ENCODE measurements at regions not wholly inside any gene's neighbourhood (a gene's known extent, or its start where the extent isn't known, plus 50 kb on each side); places are given as distances from the start of the nearest gene placed in this dataset.

GRCh38 chr2:78602862-78603261 is 422.6 kb upstream of the REG3G start:
- H3K4me3 ChIP-seq (ENCODE audit: low read length): no peak overlapping the region
- no peak for DNase-seq (ENCODE audit: low read depth, low spot score)

- no peak for DNase-seq (ENCODE audit: low read depth, low spot score)
- no peak overlapping the region for H3K4me3 ChIP-seq (ENCODE audit: low read length)
These were observed 418.6 kb upstream of the REG3G start for GRCh38 chr2:78606895-78607294.

GRCh38 chr2:78614726-78615125 is 410.8 kb upstream of the REG3G start:
- DNase-seq (ENCODE audit: low read depth, low spot score): no peak
- H3K4me3 ChIP-seq (ENCODE audit: low read length): no peak overlapping the region

GRCh38 chr2:78615956-78616355 is 409.5 kb upstream of the REG3G start:
- DNase-seq (ENCODE audit: low read depth, low spot score): no peak
- no peak overlapping the region for H3K4me3 ChIP-seq (ENCODE audit: low read length)

- no peak for DNase-seq (ENCODE audit: low read depth, low spot score)
- H3K4me3 ChIP-seq (ENCODE audit: low read length): no peak overlapping the region
These were observed 391.1 kb upstream of the REG3G start for GRCh38 chr2:78634425-78634824.

- DNase-seq (ENCODE audit: low read depth, low spot score): no peak
- no peak overlapping the region for H3K4me3 ChIP-seq (ENCODE audit: low read length)
These were observed 380.6 kb upstream of the REG3G start for GRCh38 chr2:78644854-78645253.

GRCh38 chr2:78646533-78647364 is 378.8 kb upstream of the REG3G start:
- H3K4me3 ChIP-seq (ENCODE audit: low read length): no peak overlapping the region
- DNase-seq (ENCODE audit: low read depth, low spot score): no peak

GRCh38 chr2:78648558-78648957 is 376.9 kb upstream of the REG3G start:
- H3K4me3 ChIP-seq (ENCODE audit: low read length): no peak overlapping the region
- DNase-seq (ENCODE audit: low read depth, low spot score): no peak

- no peak overlapping the region for H3K4me3 ChIP-seq (ENCODE audit: low read length)
- DNase-seq (ENCODE audit: low read depth, low spot score): no peak
These were observed 370.6 kb upstream of the REG3G start for GRCh38 chr2:78654941-78655340.

- no peak overlapping the region for H3K4me3 ChIP-seq (ENCODE audit: low read length)
- no peak for DNase-seq (ENCODE audit: low read depth, low spot score)
These were observed 348.4 kb upstream of the REG3G start for GRCh38 chr2:78676921-78677696.

- no peak overlapping the region for H3K4me3 ChIP-seq (ENCODE audit: low read length)
- DNase-seq (ENCODE audit: low read depth, low spot score): no peak
These were observed 347.7 kb upstream of the REG3G start for GRCh38 chr2:78677774-78678173.

- no peak for DNase-seq (ENCODE audit: low read depth, low spot score)
These were observed 344.1 kb upstream of the REG3G start for GRCh38 chr2:78681386-78681785.

GRCh38 chr2:78682781-78683180 is 342.7 kb upstream of the REG3G start:
- H3K4me3 ChIP-seq (ENCODE audit: low read length): no peak overlapping the region
- DNase-seq (ENCODE audit: low read depth, low spot score): no peak

More at GRCh38 chr2:78681386-78681785, 344.1 kb upstream of the REG3G start:
- no peak overlapping the region for H3K4me3 ChIP-seq (ENCODE audit: low read length)

- no peak for DNase-seq (ENCODE audit: low read depth, low spot score)
- H3K4me3 ChIP-seq (ENCODE audit: low read length): no peak overlapping the region
These were observed 338.8 kb upstream of the REG3G start for GRCh38 chr2:78686625-78687153.

GRCh38 chr2:78699696-78700095 is 325.8 kb upstream of the REG3G start:
- H3K4me3 ChIP-seq (ENCODE audit: low read length): no peak overlapping the region
- DNase-seq (ENCODE audit: low read depth, low spot score): no peak

- H3K4me3 ChIP-seq (ENCODE audit: low read length): no peak overlapping the region
- no peak for DNase-seq (ENCODE audit: low read depth, low spot score)
These were observed 324.0 kb upstream of the REG3G start for GRCh38 chr2:78701546-78701945.

GRCh38 chr2:78707776-78708386 is 317.6 kb upstream of the REG3G start:
- no peak overlapping the region for H3K4me3 ChIP-seq (ENCODE audit: low read length)
- DNase-seq (ENCODE audit: low read depth, low spot score): no peak

GRCh38 chr2:78710632-78711375 is 314.7 kb upstream of the REG3G start:
- H3K4me3 ChIP-seq (ENCODE audit: low read length): no peak overlapping the region
- DNase-seq (ENCODE audit: low read depth, low spot score): no peak

GRCh38 chr2:78715293-78715692 is 310.2 kb upstream of the REG3G start:
- no peak overlapping the region for H3K4me3 ChIP-seq (ENCODE audit: low read length)
- no peak for DNase-seq (ENCODE audit: low read depth, low spot score)
